HEK293 (cell line): ENCODE measurements at regions not wholly inside any gene's neighbourhood (a gene's known extent, or its start where the extent isn't known, plus 50 kb on each side); places are given as distances from the start of the nearest gene placed in this dataset.
A peak's percentile ranks its signal among the peaks of the same experiment; 100 is the strongest.

ENCODE experiments used
- GFI1B ChIP-seq: fragments of 450-650 bp; formaldehyde crosslinking; IDR thresholded peaks from 2 replicates; pipeline ENCODE4 v1.5.1; 2016; ENCODE audit warnings: missing biosample characterization, missing genetic modification characterization
- IKZF3 ChIP-seq: fragments of 450-650 bp; IDR thresholded peaks from 2 replicates; pipeline ENCODE4 v1.5.0; 2018; ENCODE audit warnings: missing biosample characterization, mild to moderate bottlenecking, missing genetic modification characterization, moderate library complexity
- MEIS1 ChIP-seq: sonication (generic); formaldehyde crosslinking; IDR thresholded peaks from 2 replicates; pipeline ENCODE4 v1.8.1; 2022; ENCODE audit warnings: missing genetic modification reagents, mild to moderate bottlenecking, borderline replicate concordance
- ZFHX2 ChIP-seq: fragments of 450-650 bp; formaldehyde crosslinking; conservative IDR thresholded peaks from 2 replicates; pipeline ENCODE4 v1.5.1; 2016; ENCODE audit warnings: missing biosample characterization, missing genetic modification characterization
- ZNF112 ChIP-seq: fragments of 450-650 bp; formaldehyde crosslinking; IDR thresholded peaks from 2 replicates; pipeline ENCODE4 v1.5.0; 2017; ENCODE audit warnings: missing biosample characterization, missing genetic modification characterization
- ZNF2 ChIP-seq: fragments of 450-650 bp; formaldehyde crosslinking; IDR thresholded peaks from 2 replicates; pipeline ENCODE4 v1.5.1; 2016; ENCODE audit warnings: missing biosample characterization, missing genetic modification characterization
- ZNF248 ChIP-seq: fragments of 450-650 bp; formaldehyde crosslinking; IDR thresholded peaks from 2 replicates; pipeline ENCODE4 v1.5.1; 2017; ENCODE audit warnings: missing biosample characterization, missing genetic modification characterization
- ZNF302 ChIP-seq: fragments of 450-650 bp; formaldehyde crosslinking; IDR thresholded peaks from 2 replicates; pipeline ENCODE4 v1.5.1; 2016; ENCODE audit warnings: missing biosample characterization, missing genetic modification characterization, low read depth
- ZNF394 ChIP-seq: fragments of 450-650 bp; formaldehyde crosslinking; IDR thresholded peaks from 2 replicates; pipeline ENCODE4 v1.5.1; 2016; ENCODE audit warnings: missing biosample characterization, missing genetic modification characterization, mild to moderate bottlenecking, moderate library complexity, borderline replicate concordance
- ZNF513 ChIP-seq: fragments of 450-650 bp; IDR thresholded peaks from 2 replicates; pipeline ENCODE4 v1.5.1; 2018; ENCODE audit warnings: missing biosample characterization, missing genetic modification characterization
- ZNF521 ChIP-seq: fragments of 450-650 bp; formaldehyde crosslinking; IDR thresholded peaks from 2 replicates; pipeline ENCODE4 v1.5.1; 2017; ENCODE audit warnings: missing biosample characterization, mild to moderate bottlenecking, missing genetic modification characterization
- ZNF843 ChIP-seq: fragments of 450-650 bp; formaldehyde crosslinking; IDR thresholded peaks from 2 replicates; pipeline ENCODE4 v1.5.1; 2016; ENCODE audit warnings: missing biosample characterization, missing genetic modification characterization
- TF ChIP-seq, protein P1 (sequence below): fragments of 450-650 bp; formaldehyde crosslinking; conservative IDR thresholded peaks from 2 replicates; pipeline ENCODE4 v1.5.1; 2016; ENCODE audit warnings: low read depth, missing biosample characterization, missing genetic modification characterization
- TF ChIP-seq, protein P2 (sequence below): fragments of 450-650 bp; formaldehyde crosslinking; IDR thresholded peaks from 2 replicates; pipeline ENCODE4 v1.5.1; 2016; ENCODE audit warnings: missing biosample characterization, missing genetic modification characterization, borderline replicate concordance
- TF ChIP-seq, protein P3 (sequence below): fragments of 450-650 bp; formaldehyde crosslinking; IDR thresholded peaks from 2 replicates; pipeline ENCODE4 v1.5.1; 2016; ENCODE audit warnings: missing biosample characterization, missing genetic modification characterization, borderline replicate concordance
- TF ChIP-seq, protein P4 (sequence below): fragments of 450-650 bp; formaldehyde crosslinking; IDR thresholded peaks from 2 replicates; pipeline ENCODE4 v1.5.1; 2016; ENCODE audit warnings: missing biosample characterization, missing genetic modification characterization
- TF ChIP-seq, protein P5 (sequence below): fragments of 450-650 bp; formaldehyde crosslinking; IDR thresholded peaks from 2 replicates; pipeline ENCODE4 v1.5.1; 2017; ENCODE audit warnings: missing biosample characterization, missing genetic modification characterization

DNA sequence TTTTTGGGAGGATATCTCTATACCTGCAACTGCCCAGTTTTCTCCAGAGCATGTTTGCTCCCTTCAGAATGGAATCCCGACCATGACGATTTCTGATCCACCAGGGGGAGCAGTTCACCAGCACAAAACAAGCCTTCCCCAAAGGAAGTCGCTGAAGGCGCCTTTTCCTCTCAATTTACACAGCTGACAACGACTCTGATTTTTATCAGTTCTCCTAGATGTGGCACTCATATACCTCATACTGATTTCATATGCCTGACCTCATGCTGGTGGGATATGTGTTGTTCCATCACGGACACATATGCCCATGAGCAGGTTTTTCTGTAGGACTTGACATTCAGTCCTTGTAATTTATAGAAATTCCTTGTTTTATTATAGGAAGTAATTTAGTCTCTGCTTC is 1028.2 kb downstream of the MCTP2 start (continued):
- peak; percentile 33; the same call in 1 of the 2 replicates for TF ChIP-seq ZNF2
- no peak for TF ChIP-seq ZNF513 (tag by site-specific recombination)
- TF ChIP-seq, protein P1, sequence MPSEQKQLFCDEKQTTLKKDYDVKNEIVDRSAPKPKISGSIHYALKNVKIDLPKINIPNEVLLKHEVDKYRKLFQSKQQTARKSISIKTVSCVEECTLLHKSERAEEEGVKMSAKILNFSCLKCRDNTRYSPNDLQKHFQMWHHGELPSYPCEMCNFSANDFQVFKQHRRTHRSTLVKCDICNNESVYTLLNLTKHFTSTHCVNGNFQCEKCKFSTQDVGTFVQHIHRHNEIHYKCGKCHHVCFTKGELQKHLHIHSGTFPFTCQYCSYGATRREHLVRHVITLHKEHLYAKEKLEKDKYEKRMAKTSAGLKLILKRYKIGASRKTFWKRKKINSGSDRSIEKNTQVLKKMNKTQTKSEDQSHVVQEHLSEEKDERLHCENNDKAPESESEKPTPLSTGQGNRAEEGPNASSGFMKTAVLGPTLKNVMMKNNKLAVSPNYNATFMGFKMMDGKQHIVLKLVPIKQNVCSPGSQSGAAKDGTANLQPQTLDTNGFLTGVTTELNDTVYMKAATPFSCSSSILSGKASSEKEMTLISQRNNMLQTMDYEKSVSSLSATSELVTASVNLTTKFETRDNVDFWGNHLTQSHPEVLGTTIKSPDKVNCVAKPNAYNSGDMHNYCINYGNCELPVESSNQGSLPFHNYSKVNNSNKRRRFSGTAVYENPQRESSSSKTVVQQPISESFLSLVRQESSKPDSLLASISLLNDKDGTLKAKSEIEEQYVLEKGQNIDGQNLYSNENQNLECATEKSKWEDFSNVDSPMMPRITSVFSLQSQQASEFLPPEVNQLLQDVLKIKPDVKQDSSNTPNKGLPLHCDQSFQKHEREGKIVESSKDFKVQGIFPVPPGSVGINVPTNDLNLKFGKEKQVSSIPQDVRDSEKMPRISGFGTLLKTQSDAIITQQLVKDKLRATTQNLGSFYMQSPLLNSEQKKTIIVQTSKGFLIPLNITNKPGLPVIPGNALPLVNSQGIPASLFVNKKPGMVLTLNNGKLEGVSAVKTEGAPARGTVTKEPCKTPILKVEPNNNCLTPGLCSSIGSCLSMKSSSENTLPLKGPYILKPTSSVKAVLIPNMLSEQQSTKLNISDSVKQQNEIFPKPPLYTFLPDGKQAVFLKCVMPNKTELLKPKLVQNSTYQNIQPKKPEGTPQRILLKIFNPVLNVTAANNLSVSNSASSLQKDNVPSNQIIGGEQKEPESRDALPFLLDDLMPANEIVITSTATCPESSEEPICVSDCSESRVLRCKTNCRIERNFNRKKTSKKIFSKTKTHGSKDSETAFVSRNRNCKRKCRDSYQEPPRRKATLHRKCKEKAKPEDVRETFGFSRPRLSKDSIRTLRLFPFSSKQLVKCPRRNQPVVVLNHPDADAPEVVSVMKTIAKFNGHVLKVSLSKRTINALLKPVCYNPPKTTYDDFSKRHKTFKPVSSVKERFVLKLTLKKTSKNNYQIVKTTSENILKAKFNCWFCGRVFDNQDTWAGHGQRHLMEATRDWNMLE (tag by site-specific recombination), result 0 out of 2 replicates have a peak, but pooled peaks have one; percentile 19
- no peak for TF ChIP-seq ZFHX2
- TF ChIP-seq GFI1B (tag by site-specific recombination), result no peak
- no peak for TF ChIP-seq ZNF521 (tag by site-specific recombination)
- no peak for TF ChIP-seq ZNF843 (tag by site-specific recombination)
- TF ChIP-seq, protein P2, sequence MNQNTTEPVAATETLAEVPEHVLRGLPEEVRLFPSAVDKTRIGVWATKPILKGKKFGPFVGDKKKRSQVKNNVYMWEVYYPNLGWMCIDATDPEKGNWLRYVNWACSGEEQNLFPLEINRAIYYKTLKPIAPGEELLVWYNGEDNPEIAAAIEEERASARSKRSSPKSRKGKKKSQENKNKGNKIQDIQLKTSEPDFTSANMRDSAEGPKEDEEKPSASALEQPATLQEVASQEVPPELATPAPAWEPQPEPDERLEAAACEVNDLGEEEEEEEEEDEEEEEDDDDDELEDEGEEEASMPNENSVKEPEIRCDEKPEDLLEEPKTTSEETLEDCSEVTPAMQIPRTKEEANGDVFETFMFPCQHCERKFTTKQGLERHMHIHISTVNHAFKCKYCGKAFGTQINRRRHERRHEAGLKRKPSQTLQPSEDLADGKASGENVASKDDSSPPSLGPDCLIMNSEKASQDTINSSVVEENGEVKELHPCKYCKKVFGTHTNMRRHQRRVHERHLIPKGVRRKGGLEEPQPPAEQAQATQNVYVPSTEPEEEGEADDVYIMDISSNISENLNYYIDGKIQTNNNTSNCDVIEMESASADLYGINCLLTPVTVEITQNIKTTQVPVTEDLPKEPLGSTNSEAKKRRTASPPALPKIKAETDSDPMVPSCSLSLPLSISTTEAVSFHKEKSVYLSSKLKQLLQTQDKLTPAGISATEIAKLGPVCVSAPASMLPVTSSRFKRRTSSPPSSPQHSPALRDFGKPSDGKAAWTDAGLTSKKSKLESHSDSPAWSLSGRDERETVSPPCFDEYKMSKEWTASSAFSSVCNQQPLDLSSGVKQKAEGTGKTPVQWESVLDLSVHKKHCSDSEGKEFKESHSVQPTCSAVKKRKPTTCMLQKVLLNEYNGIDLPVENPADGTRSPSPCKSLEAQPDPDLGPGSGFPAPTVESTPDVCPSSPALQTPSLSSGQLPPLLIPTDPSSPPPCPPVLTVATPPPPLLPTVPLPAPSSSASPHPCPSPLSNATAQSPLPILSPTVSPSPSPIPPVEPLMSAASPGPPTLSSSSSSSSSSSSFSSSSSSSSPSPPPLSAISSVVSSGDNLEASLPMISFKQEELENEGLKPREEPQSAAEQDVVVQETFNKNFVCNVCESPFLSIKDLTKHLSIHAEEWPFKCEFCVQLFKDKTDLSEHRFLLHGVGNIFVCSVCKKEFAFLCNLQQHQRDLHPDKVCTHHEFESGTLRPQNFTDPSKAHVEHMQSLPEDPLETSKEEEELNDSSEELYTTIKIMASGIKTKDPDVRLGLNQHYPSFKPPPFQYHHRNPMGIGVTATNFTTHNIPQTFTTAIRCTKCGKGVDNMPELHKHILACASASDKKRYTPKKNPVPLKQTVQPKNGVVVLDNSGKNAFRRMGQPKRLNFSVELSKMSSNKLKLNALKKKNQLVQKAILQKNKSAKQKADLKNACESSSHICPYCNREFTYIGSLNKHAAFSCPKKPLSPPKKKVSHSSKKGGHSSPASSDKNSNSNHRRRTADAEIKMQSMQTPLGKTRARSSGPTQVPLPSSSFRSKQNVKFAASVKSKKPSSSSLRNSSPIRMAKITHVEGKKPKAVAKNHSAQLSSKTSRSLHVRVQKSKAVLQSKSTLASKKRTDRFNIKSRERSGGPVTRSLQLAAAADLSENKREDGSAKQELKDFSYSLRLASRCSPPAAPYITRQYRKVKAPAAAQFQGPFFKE (tag by site-specific recombination), result no peak
- TF ChIP-seq ZNF302 (tag by site-specific recombination), result no peak
- TF ChIP-seq, protein P3, sequence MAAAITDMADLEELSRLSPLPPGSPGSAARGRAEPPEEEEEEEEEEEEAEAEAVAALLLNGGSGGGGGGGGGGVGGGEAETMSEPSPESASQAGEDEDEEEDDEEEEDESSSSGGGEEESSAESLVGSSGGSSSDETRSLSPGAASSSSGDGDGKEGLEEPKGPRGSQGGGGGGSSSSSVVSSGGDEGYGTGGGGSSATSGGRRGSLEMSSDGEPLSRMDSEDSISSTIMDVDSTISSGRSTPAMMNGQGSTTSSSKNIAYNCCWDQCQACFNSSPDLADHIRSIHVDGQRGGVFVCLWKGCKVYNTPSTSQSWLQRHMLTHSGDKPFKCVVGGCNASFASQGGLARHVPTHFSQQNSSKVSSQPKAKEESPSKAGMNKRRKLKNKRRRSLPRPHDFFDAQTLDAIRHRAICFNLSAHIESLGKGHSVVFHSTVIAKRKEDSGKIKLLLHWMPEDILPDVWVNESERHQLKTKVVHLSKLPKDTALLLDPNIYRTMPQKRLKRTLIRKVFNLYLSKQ (tag by site-specific recombination), result no peak
- TF ChIP-seq, protein P4, sequence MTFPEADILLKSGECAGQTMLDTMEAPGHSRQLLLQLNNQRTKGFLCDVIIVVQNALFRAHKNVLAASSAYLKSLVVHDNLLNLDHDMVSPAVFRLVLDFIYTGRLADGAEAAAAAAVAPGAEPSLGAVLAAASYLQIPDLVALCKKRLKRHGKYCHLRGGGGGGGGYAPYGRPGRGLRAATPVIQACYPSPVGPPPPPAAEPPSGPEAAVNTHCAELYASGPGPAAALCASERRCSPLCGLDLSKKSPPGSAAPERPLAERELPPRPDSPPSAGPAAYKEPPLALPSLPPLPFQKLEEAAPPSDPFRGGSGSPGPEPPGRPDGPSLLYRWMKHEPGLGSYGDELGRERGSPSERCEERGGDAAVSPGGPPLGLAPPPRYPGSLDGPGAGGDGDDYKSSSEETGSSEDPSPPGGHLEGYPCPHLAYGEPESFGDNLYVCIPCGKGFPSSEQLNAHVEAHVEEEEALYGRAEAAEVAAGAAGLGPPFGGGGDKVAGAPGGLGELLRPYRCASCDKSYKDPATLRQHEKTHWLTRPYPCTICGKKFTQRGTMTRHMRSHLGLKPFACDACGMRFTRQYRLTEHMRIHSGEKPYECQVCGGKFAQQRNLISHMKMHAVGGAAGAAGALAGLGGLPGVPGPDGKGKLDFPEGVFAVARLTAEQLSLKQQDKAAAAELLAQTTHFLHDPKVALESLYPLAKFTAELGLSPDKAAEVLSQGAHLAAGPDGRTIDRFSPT (tag by site-specific recombination), result no peak
- no peak for TF ChIP-seq ZNF112 (tag by site-specific recombination)
- no peak for TF ChIP-seq ZNF394 (tag by site-specific recombination)
- no peak for TF ChIP-seq ZNF248 (tag by site-specific recombination)
- TF ChIP-seq MEIS1 (CRISPR knock-in tag), result no peak
- TF ChIP-seq, protein P5, sequence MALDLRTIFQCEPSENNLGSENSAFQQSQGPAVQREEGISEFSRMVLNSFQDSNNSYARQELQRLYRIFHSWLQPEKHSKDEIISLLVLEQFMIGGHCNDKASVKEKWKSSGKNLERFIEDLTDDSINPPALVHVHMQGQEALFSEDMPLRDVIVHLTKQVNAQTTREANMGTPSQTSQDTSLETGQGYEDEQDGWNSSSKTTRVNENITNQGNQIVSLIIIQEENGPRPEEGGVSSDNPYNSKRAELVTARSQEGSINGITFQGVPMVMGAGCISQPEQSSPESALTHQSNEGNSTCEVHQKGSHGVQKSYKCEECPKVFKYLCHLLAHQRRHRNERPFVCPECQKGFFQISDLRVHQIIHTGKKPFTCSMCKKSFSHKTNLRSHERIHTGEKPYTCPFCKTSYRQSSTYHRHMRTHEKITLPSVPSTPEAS (tag by site-specific recombination), result no peak
- TF ChIP-seq IKZF3 (tag by site-specific recombination), result peak; percentile 63; the same call in 1 of the 2 replicates
